HepG2 (cell line): ENCODE measurements at regions not wholly inside any gene's neighbourhood (a gene's known extent, or its start where the extent isn't known, plus 50 kb on each side); places are given as distances from the start of the nearest gene placed in this dataset.

Experiments used
- ATF1 ChIP-seq: IDR thresholded peaks from 2 replicates; pipeline ENCODE4 v1.6.1; 2016; ENCODE audit warnings: mild to moderate bottlenecking, control low read depth
- FOXK1 ChIP-seq: sonication (generic); formaldehyde crosslinking; IDR thresholded peaks from 2 replicates; pipeline ENCODE4 v1.4.0; 2020; ENCODE audit warnings: low read depth, missing genetic modification reagents, borderline replicate concordance
- GATAD1 ChIP-seq: IDR thresholded peaks from 2 replicates; pipeline ENCODE4 v1.6.1; 2016; ENCODE audit warnings: missing genetic modification reagents, missing compliant biosample characterization
- GATAD2A ChIP-seq: IDR thresholded peaks from 2 replicates; pipeline ENCODE4 v1.6.1; 2016
- HNF1B ChIP-seq: sonication (generic); formaldehyde crosslinking; IDR thresholded peaks from 2 replicates; pipeline ENCODE4 v1.5.1; 2020; ENCODE audit warnings: mild to moderate bottlenecking, moderate library complexity, missing genetic modification reagents
- IRF2 ChIP-seq: IDR thresholded peaks from 2 replicates; pipeline ENCODE4 v1.6.1; 2018; ENCODE audit warnings: missing genetic modification reagents, missing compliant biosample characterization
- KAT8 ChIP-seq: IDR thresholded peaks from 2 replicates; pipeline ENCODE4 v1.6.1; 2016; ENCODE audit warnings: missing genetic modification reagents, missing compliant biosample characterization
- MTA1 ChIP-seq: sonication (generic); formaldehyde crosslinking; IDR thresholded peaks from 2 replicates; pipeline ENCODE4 v1.4.0; 2020; ENCODE audit warnings: missing genetic modification reagents, mild to moderate bottlenecking, borderline replicate concordance
- NR2F2 ChIP-seq: IDR thresholded peaks from 2 replicates; pipeline ENCODE4 v1.6.1; 2012; ENCODE audit warnings: low read depth, inconsistent platforms, borderline replicate concordance
- STAG1 ChIP-seq: sonication (generic); formaldehyde crosslinking; IDR thresholded peaks from 2 replicates; pipeline ENCODE4 v1.4.0; 2020; ENCODE audit warnings: missing genetic modification reagents
- TARDBP ChIP-seq: sonication (generic); formaldehyde crosslinking; IDR thresholded peaks from 2 replicates; pipeline ENCODE4 v1.8.0; 2022; ENCODE audit warnings: mild to moderate bottlenecking, missing genetic modification reagents
- XRCC5 ChIP-seq: fragments of 200-400 bp; formaldehyde crosslinking; optimal IDR thresholded peaks from 2 replicates; pipeline ENCODE3; 2017; ENCODE audit warnings: mild to moderate bottlenecking, low read length
- YEATS4 ChIP-seq: sonication (generic); formaldehyde crosslinking; IDR thresholded peaks from 2 replicates; pipeline ENCODE4 v1.4.0; 2020; ENCODE audit warnings: missing genetic modification reagents, borderline replicate concordance
- YY1 ChIP-seq: IDR thresholded peaks from 2 replicates; pipeline ENCODE4 v1.6.1; 2011; ENCODE audit warnings: low read length, low read depth, moderate library complexity, mild to moderate bottlenecking; ENCODE audit not compliant: insufficient read depth, insufficient replicate concordance
- ZBTB7B ChIP-seq: sonication (generic); formaldehyde crosslinking; IDR thresholded peaks from 2 replicates; pipeline ENCODE4 v1.4.0; 2020; ENCODE audit warnings: missing genetic modification reagents
- ZFP36 ChIP-seq: fragments of 150-350 bp; IDR thresholded peaks from 2 replicates; pipeline ENCODE4 v1.6.1; 2018; ENCODE audit warnings: borderline replicate concordance, low read length, low read depth; ENCODE audit not compliant: partially characterized antibody
- ZFP91 ChIP-seq: sonication (generic); formaldehyde crosslinking; IDR thresholded peaks from 2 replicates; pipeline ENCODE4 v1.9.0; 2022; ENCODE audit warnings: missing genetic modification reagents, mild to moderate bottlenecking, borderline replicate concordance
- ZNF30 ChIP-seq: sonication (generic); formaldehyde crosslinking; IDR thresholded peaks from 2 replicates; pipeline ENCODE4 v1.5.0; 2020; ENCODE audit warnings: mild to moderate bottlenecking, missing genetic modification reagents
- ZNF501 ChIP-seq: sonication (generic); formaldehyde crosslinking; IDR thresholded peaks from 2 replicates; pipeline ENCODE4 v1.5.1; 2020; ENCODE audit warnings: mild to moderate bottlenecking, moderate library complexity, missing genetic modification reagents
- ZNF580 ChIP-seq: IDR thresholded peaks from 2 replicates; pipeline ENCODE4 v1.6.1; 2016; ENCODE audit warnings: low read depth, borderline replicate concordance
- ZNF687 ChIP-seq: sonication (generic); formaldehyde crosslinking; IDR thresholded peaks from 2 replicates; pipeline ENCODE4 v1.5.1; 2020; ENCODE audit warnings: mild to moderate bottlenecking, missing genetic modification reagents, moderate library complexity
- ZNF761 ChIP-seq: sonication (generic); formaldehyde crosslinking; conservative IDR thresholded peaks from 2 replicates; pipeline ENCODE4 v1.4.0; 2020; ENCODE audit warnings: mild to moderate bottlenecking, missing genetic modification reagents
- TF ChIP-seq, protein P1 (sequence below): IDR thresholded peaks from 2 replicates; pipeline ENCODE4 v1.6.1; 2018; ENCODE audit warnings: missing genetic modification reagents, mild to moderate bottlenecking, missing compliant biosample characterization

DNA sequence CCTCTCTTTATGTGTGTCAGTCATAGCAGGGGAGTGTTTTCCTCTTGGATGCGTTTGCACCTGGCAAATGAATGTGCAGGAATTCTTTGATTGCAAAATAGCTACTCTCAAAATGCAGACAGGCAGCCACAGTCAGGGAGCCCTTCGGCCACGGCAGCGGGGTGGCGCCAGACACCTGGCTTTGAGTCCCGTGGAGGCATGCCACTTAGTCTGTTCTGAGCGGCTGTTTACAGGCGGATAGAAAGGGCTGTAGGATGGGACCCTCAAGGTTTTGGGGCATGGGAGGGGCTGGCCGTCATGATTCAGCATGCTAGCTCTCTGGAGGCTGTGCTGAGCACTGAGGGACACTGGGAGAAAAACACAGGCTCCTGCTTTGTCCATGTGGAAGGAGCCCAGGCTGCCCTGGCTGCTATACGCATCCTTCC, 117.1 kb downstream of the SLC25A47 start (continued):
- TF ChIP-seq, protein P1, sequence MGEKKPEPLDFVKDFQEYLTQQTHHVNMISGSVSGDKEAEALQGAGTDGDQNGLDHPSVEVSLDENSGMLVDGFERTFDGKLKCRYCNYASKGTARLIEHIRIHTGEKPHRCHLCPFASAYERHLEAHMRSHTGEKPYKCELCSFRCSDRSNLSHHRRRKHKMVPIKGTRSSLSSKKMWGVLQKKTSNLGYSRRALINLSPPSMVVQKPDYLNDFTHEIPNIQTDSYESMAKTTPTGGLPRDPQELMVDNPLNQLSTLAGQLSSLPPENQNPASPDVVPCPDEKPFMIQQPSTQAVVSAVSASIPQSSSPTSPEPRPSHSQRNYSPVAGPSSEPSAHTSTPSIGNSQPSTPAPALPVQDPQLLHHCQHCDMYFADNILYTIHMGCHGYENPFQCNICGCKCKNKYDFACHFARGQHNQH: peak; percentile 42; the same call in 1 of the 2 replicates
- 0 out of 2 replicates have a peak, but pooled peaks have one; percentile 20 for TF ChIP-seq KAT8
- TF ChIP-seq GATAD1: no peak
- no peak for TF ChIP-seq MTA1 (CRISPR knock-in tag)
- TF ChIP-seq YEATS4 (CRISPR knock-in tag): no peak
- TF ChIP-seq GATAD2A (CRISPR knock-in tag): peak; percentile 23; the same call in 1 of the 2 replicates
- TF ChIP-seq ZNF580: 0 out of 2 replicates have a peak, but pooled peaks have one; percentile 45
- no peak for TF ChIP-seq ZFP36
- TF ChIP-seq NR2F2: no peak
- TF ChIP-seq IRF2 (CRISPR knock-in tag): peak; percentile 67
- TF ChIP-seq STAG1 (CRISPR knock-in tag): peak; percentile 95
- no peak for TF ChIP-seq ZBTB7B (CRISPR knock-in tag)
- no peak for TF ChIP-seq ZNF30 (CRISPR knock-in tag)
- TF ChIP-seq ZFP91: peak; percentile 25; the same call in 1 of the 2 replicates
- TF ChIP-seq YY1: peak; percentile 39
- peak; percentile 33; the same call in 1 of the 2 replicates for TF ChIP-seq FOXK1 (CRISPR knock-in tag)
- no peak for TF ChIP-seq ZNF761
- TF ChIP-seq HNF1B (CRISPR knock-in tag): peak; percentile 78
- TF ChIP-seq XRCC5: peak; percentile 54
- peak; percentile 38 for TF ChIP-seq ZNF687 (CRISPR knock-in tag)
- TF ChIP-seq ZNF501: peak; percentile 65; the same call in 1 of the 2 replicates
- peak; percentile 43; the same call in 1 of the 2 replicates for TF ChIP-seq TARDBP (CRISPR knock-in tag)
- TF ChIP-seq ATF1 (CRISPR knock-in tag): no peak
